D721Med (cell line): ENCODE measurements at regions not wholly inside any gene's neighbourhood (a gene's known extent, or its start where the extent isn't known, plus 50 kb on each side); places are given as distances from the start of the nearest gene placed in this dataset.

ENCODE experiments used
- DNase-seq: peaks from one replicate; pipeline ENCODE4 v3.0.0; 2011; ENCODE audit warnings: low spot score; ENCODE audit not compliant: insufficient read length
- FAIRE-seq: peaks from 2 replicates; lab custom pipeline; 2011; peaks lifted over from hg19 to GRCh38; lab: Jason Lieb, UNC
- TF ChIP-seq, protein P1 (sequence below): IDR thresholded peaks from 2 replicates; pipeline ENCODE4 v1.5.1; 2012; ENCODE audit warnings: mild to moderate bottlenecking, control low read depth; ENCODE audit not compliant: insufficient read depth; ENCODE audit errors: missing control alignments

- no peak for FAIRE-seq
- TF ChIP-seq, protein P1, sequence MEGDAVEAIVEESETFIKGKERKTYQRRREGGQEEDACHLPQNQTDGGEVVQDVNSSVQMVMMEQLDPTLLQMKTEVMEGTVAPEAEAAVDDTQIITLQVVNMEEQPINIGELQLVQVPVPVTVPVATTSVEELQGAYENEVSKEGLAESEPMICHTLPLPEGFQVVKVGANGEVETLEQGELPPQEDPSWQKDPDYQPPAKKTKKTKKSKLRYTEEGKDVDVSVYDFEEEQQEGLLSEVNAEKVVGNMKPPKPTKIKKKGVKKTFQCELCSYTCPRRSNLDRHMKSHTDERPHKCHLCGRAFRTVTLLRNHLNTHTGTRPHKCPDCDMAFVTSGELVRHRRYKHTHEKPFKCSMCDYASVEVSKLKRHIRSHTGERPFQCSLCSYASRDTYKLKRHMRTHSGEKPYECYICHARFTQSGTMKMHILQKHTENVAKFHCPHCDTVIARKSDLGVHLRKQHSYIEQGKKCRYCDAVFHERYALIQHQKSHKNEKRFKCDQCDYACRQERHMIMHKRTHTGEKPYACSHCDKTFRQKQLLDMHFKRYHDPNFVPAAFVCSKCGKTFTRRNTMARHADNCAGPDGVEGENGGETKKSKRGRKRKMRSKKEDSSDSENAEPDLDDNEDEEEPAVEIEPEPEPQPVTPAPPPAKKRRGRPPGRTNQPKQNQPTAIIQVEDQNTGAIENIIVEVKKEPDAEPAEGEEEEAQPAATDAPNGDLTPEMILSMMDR = no peak
Observed at GRCh38 chr9:13677801-13678200, 398.3 kb upstream of the MPDZ start.

GRCh38 chr9:13675638-13676000 is 396.1 kb upstream of the MPDZ start:
- TF ChIP-seq, protein P1 = no peak
- DNase-seq (no peak), FAIRE-seq (no peak)

More at GRCh38 chr9:13677801-13678200, 398.3 kb upstream of the MPDZ start:
- no peak for DNase-seq

- FAIRE-seq (no peak), DNase-seq (no peak)
- TF ChIP-seq, protein P1 = no peak
Observed at GRCh38 chr9:13674926-13675637, 395.6 kb upstream of the MPDZ start.

GRCh38 chr9:13673348-13673747 is 393.9 kb upstream of the MPDZ start:
- TF ChIP-seq, protein P1 = no peak
- DNase-seq (no peak), FAIRE-seq (no peak)

- DNase-seq (no peak), FAIRE-seq (no peak)
- TF ChIP-seq, protein P1 = no peak
Observed at GRCh38 chr9:13665418-13666066, 386.1 kb upstream of the MPDZ start.

DNA sequence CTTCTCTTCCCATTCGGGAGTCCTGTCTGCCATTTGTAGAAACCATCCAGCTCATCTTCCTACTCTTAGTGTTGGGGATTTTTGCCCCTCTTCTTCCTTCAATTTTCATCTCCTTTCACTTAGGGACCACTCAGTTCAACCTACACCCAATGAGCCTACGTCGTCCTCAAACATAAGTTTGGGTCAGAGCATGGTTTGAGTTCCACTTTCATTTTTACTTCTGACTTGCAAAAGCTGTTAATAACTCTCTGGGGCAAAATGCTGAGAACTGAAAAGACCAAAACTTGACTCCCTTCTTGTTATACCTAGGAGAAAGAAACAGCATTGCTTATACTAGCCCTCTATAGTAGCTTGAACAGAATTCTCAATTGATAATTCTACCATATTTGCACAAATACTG is 381.5 kb upstream of the MPDZ start:
- TF ChIP-seq, protein P1 = no peak
- no peak for FAIRE-seq
- no peak for DNase-seq

DNA sequence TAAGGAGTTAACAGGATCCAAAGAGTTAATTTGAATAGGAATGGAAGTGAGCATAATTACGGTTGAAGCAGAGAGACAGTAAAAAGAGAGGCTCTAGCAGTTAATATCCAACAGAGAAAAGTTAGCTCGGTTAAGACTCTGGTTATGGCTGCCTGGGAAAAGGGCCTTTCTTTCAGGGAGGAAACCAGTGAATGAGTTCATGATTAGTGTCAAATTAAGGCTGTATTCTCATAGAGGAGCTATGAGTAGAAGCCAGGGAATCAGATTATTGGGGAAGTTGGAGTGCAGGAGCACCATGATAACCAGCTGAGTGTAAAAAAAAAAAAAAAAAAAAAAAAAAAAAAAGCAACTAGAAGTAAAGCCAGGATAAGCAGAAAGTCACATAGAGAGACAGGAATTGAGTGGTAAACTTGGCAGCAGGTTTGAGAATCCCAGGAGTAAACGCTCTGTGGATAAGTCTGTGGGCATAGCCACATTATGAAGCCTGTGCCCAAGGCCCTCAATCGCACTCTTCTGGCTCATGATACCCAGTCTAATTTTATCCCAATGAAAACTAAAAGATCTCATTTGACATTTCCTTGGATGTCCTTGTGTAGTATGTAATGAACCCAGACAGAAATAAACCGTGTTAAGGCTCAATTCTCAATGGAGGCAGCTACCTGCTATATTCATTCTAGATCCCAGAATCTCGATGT is 372.6 kb upstream of the MPDZ start:
- FAIRE-seq = no peak
- TF ChIP-seq, protein P1 = no peak
- DNase-seq = no peak
